ENCODE measurements at regions not wholly inside any gene's neighbourhood (a gene's known extent, or its start where the extent isn't known, plus 50 kb on each side); places are given as distances from the start of the nearest gene placed in this dataset.
A peak's percentile ranks its signal among the peaks of the same experiment; 100 is the strongest.
"Not testable (repeated sequence)": the region's sequence is repeated elsewhere in the genome, so short reads cannot be mapped to it uniquely, and the experiment has no call there.

- DNase-seq (ENCODE audit: low spot score) = no peak
Measured at GRCh38 chr5:136622747-136623146, 257.4 kb upstream of the TRPC7 start.

- no peak for DNase-seq (ENCODE audit: low spot score)
Measured at GRCh38 chr5:136621743-136622142, 256.4 kb upstream of the TRPC7 start.

GRCh38 chr5:136620621-136621020 is 255.3 kb upstream of the TRPC7 start:
- peak; percentile 35 for DNase-seq (ENCODE audit: low spot score)

- DNase-seq (ENCODE audit: low spot score) = peak; percentile 97
Measured at GRCh38 chr5:136620016-136620419, 254.7 kb upstream of the TRPC7 start.

- DNase-seq (ENCODE audit: low spot score) = no peak
Measured at GRCh38 chr5:136619556-136619955, 254.2 kb upstream of the TRPC7 start.

GRCh38 chr5:136615251-136616119 is 250.1 kb upstream of the TRPC7 start:
- no peak for DNase-seq (ENCODE audit: low spot score)

- DNase-seq (ENCODE audit: low spot score) = peak; percentile 60
Measured at GRCh38 chr5:136613230-136613629, 247.9 kb upstream of the TRPC7 start.

- DNase-seq (ENCODE audit: low spot score) = no peak
Measured at GRCh38 chr5:136605638-136606037, 240.3 kb upstream of the TRPC7 start.

GRCh38 chr5:136600306-136600705 is 235.0 kb upstream of the TRPC7 start:
- no peak for DNase-seq (ENCODE audit: low spot score)

GRCh38 chr5:136598802-136599404 is 233.6 kb upstream of the TRPC7 start:
- DNase-seq (ENCODE audit: low spot score) = no peak

- peak; percentile 35 for DNase-seq (ENCODE audit: low spot score)
Measured at GRCh38 chr5:136594416-136594815, 229.1 kb upstream of the TRPC7 start.

- no peak for DNase-seq (ENCODE audit: low spot score)
Measured at GRCh38 chr5:136590581-136590980, 225.2 kb upstream of the TRPC7 start.

GRCh38 chr5:136586196-136586595 is 220.9 kb upstream of the TRPC7 start:
- no peak for DNase-seq (ENCODE audit: low spot score)

- no peak for DNase-seq (ENCODE audit: low spot score)
Measured at GRCh38 chr5:136584474-136584873, 219.1 kb upstream of the TRPC7 start.

GRCh38 chr5:136579238-136579637 is 213.9 kb upstream of the TRPC7 start:
- DNase-seq (ENCODE audit: low spot score) = no peak

GRCh38 chr5:136569875-136570274 is 204.5 kb upstream of the TRPC7 start:
- DNase-seq (ENCODE audit: low spot score) = not testable (repeated sequence)

GRCh38 chr5:136565457-136565856 is 200.1 kb upstream of the TRPC7 start:
- not testable (repeated sequence) for DNase-seq (ENCODE audit: low spot score)

GRCh38 chr5:136565050-136565449 is 199.7 kb upstream of the TRPC7 start:
- not testable (repeated sequence) for DNase-seq (ENCODE audit: low spot score)

- not testable (repeated sequence) for DNase-seq (ENCODE audit: low spot score)
Measured at GRCh38 chr5:136564431-136564830, 199.1 kb upstream of the TRPC7 start.

GRCh38 chr5:136563489-136563888 is 198.1 kb upstream of the TRPC7 start:
- no peak for DNase-seq (ENCODE audit: low spot score)

GRCh38 chr5:136560126-136560525 is 194.8 kb upstream of the TRPC7 start:
- no peak for DNase-seq (ENCODE audit: low spot score)

- DNase-seq (ENCODE audit: low spot score) = no peak
Measured at GRCh38 chr5:136559651-136560050, 194.3 kb upstream of the TRPC7 start.

GRCh38 chr5:136547096-136547495 is 181.8 kb upstream of the TRPC7 start:
- not testable (repeated sequence) for DNase-seq (ENCODE audit: low spot score)

Data from A172 (cell line).